HG02938 (cell line): ENCODE measurements at regions not wholly inside any gene's neighbourhood (a gene's known extent, or its start where the extent isn't known, plus 50 kb on each side); places are given as distances from the start of the nearest gene placed in this dataset.
"Not testable (repeated sequence)": the region's sequence is repeated elsewhere in the genome, so short reads cannot be mapped to it uniquely, and the experiment has no call there.

ENCODE experiments used
- ATAC-seq: cut with Tn5 transposase; IDR thresholded peaks from one replicate; pipeline ENCODE4 v1.9.1; 2021; ENCODE audit warnings: mild to moderate bottlenecking, moderate library complexity; ENCODE audit not compliant: unreplicated experiment

GRCh38 chr5:90338712-90339372 lies 70.7 kb downstream of the CETN3 start:
- ATAC-seq: peak; percentile 87

GRCh38 chr5:90337449-90338052 lies 72.0 kb downstream of the CETN3 start:
- ATAC-seq: no peak

- ATAC-seq: no peak
Observed at GRCh38 chr5:90336752-90337151, 72.8 kb downstream of the CETN3 start.

GRCh38 chr5:90334741-90335140 lies 74.8 kb downstream of the CETN3 start:
- ATAC-seq: no peak

GRCh38 chr5:90329911-90330310 lies 79.6 kb downstream of the CETN3 start:
- no peak for ATAC-seq

GRCh38 chr5:90326995-90327394 lies 82.6 kb downstream of the CETN3 start:
- ATAC-seq: no peak

- ATAC-seq: no peak
Observed at GRCh38 chr5:90325093-90325492, 84.5 kb downstream of the CETN3 start.

- ATAC-seq: not testable (repeated sequence)
Observed at GRCh38 chr5:90320348-90320747, 89.2 kb downstream of the CETN3 start.

GRCh38 chr5:90312027-90312426 lies 97.5 kb downstream of the CETN3 start:
- no peak for ATAC-seq

GRCh38 chr5:90311401-90311800 lies 98.2 kb downstream of the CETN3 start:
- no peak for ATAC-seq

- no peak for ATAC-seq
Observed at GRCh38 chr5:90308787-90309585, 100.6 kb downstream of the CETN3 start.

- no peak for ATAC-seq
Observed at GRCh38 chr5:90307782-90308181, 101.8 kb downstream of the CETN3 start.

GRCh38 chr5:90307322-90307721 lies 102.2 kb downstream of the CETN3 start:
- no peak for ATAC-seq

- no peak for ATAC-seq
Observed at GRCh38 chr5:90306613-90307012, 102.9 kb downstream of the CETN3 start.

- ATAC-seq: no peak
Observed at GRCh38 chr5:90305041-90305720, 104.4 kb downstream of the CETN3 start.

GRCh38 chr5:90301248-90301647 lies 108.3 kb downstream of the CETN3 start:
- no peak for ATAC-seq

- no peak for ATAC-seq
Observed at GRCh38 chr5:90297045-90297764, 112.4 kb downstream of the CETN3 start.

- no peak for ATAC-seq
Observed at GRCh38 chr5:90294604-90295003, 115.0 kb downstream of the CETN3 start.

GRCh38 chr5:90293931-90294330 lies 115.6 kb downstream of the CETN3 start:
- ATAC-seq: no peak

- ATAC-seq: no peak
Observed at GRCh38 chr5:90290648-90291047, 118.9 kb downstream of the CETN3 start.

- ATAC-seq: no peak
Observed at GRCh38 chr5:90289837-90290236, 119.7 kb downstream of the CETN3 start.
